ENCODE measurements at regions not wholly inside any gene's neighbourhood (a gene's known extent, or its start where the extent isn't known, plus 50 kb on each side); places are given as distances from the start of the nearest gene placed in this dataset.

DNA sequence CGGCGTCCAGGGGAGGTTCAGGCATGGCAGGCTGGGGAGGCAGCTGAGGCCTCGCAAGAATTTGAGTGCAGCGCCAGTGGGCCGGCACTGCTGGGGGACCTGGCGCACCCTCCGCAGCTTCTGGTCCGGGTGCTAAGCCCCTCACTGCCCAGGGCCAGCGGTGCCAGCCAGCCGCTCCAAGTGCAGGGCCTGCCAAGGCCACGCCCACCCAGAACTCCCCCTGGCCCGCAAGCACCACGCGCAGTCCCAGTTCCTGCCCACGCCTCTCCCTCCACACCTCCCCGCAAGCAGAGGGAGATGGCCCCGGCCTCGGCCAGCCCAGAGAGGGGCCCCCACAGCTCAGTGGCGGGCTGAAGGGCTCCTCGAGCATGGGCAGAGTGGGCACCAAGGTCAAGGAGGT lies 2017.3 kb downstream of the LRRC4C start:
- no peak for TF ChIP-seq CBFB (IDR thresholded peaks at IDR 0.05; ENCODE audit: low read depth)
- TF ChIP-seq, protein P1, sequence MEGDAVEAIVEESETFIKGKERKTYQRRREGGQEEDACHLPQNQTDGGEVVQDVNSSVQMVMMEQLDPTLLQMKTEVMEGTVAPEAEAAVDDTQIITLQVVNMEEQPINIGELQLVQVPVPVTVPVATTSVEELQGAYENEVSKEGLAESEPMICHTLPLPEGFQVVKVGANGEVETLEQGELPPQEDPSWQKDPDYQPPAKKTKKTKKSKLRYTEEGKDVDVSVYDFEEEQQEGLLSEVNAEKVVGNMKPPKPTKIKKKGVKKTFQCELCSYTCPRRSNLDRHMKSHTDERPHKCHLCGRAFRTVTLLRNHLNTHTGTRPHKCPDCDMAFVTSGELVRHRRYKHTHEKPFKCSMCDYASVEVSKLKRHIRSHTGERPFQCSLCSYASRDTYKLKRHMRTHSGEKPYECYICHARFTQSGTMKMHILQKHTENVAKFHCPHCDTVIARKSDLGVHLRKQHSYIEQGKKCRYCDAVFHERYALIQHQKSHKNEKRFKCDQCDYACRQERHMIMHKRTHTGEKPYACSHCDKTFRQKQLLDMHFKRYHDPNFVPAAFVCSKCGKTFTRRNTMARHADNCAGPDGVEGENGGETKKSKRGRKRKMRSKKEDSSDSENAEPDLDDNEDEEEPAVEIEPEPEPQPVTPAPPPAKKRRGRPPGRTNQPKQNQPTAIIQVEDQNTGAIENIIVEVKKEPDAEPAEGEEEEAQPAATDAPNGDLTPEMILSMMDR (IDR thresholded peaks at IDR 0.05 in 2 of 3, conservative IDR thresholded peaks at IDR 0.05 in 1 of 3; ENCODE audit: control insufficient read depth in 2 of 3, extremely low read depth in 1 of 3, insufficient read depth in 1 of 3, low read depth in 3 of 3, low read length in 3 of 3): no peak
- TF ChIP-seq BCL11A (IDR thresholded peaks at IDR 0.05; ENCODE audit: low read depth, low read length): no peak
- no peak for TF ChIP-seq CBX5 (IDR thresholded peaks at IDR 0.05; ENCODE audit: low read depth)
- TF ChIP-seq POLR2AphosphoS5 (IDR thresholded peaks at IDR 0.05; ENCODE audit: low read length): no peak
- TF ChIP-seq EP300 (IDR thresholded peaks at IDR 0.05; ENCODE audit: borderline replicate concordance in 1 of 2, control insufficient read depth in 1 of 2, low read depth in 2 of 2, low read length in 2 of 2): no peak

Data from GM12878 (cell line).